ENCODE measurements at regions not wholly inside any gene's neighbourhood (a gene's known extent, or its start where the extent isn't known, plus 50 kb on each side); places are given as distances from the start of the nearest gene placed in this dataset.

DNA sequence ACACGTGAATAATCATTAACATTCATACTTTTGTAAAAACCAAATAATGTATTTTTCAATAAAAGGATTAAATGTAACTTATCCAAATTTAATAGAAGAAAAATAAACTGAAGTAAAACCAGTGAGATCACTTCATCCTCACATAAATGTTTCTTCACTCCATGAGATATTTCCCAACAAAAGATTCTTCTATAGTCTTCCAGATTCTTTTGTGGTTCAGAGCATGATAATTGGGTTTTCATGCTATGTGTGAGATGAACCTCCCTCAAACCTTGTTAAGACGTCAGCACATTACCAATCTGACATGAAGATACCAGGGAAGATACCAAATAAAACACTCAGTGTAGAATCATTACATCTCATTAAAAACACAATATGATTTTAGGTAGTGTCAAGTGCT lies 62.9 kb upstream of the OXGR1 start:
- Histone ChIP-seq H3K36me3 (ENCODE audit: control insufficient read depth, insufficient read depth, low read length) (no peaks in the 10 kb centered on the region), H3K27me3 (ENCODE audit: control insufficient read depth, insufficient read depth, low read length) (no peaks in the 10 kb centered on the region), H3K4me3 (ENCODE audit: low read depth, low read length) (no peak overlapping the region)
- TF ChIP-seq, protein P1, sequence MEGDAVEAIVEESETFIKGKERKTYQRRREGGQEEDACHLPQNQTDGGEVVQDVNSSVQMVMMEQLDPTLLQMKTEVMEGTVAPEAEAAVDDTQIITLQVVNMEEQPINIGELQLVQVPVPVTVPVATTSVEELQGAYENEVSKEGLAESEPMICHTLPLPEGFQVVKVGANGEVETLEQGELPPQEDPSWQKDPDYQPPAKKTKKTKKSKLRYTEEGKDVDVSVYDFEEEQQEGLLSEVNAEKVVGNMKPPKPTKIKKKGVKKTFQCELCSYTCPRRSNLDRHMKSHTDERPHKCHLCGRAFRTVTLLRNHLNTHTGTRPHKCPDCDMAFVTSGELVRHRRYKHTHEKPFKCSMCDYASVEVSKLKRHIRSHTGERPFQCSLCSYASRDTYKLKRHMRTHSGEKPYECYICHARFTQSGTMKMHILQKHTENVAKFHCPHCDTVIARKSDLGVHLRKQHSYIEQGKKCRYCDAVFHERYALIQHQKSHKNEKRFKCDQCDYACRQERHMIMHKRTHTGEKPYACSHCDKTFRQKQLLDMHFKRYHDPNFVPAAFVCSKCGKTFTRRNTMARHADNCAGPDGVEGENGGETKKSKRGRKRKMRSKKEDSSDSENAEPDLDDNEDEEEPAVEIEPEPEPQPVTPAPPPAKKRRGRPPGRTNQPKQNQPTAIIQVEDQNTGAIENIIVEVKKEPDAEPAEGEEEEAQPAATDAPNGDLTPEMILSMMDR (IDR thresholded peaks at IDR 0.05; ENCODE audit: insufficient read depth, low read length, poor library complexity, severe bottlenecking), result no peak
- DNase-seq (ENCODE audit: low read depth), result no peak

DNA sequence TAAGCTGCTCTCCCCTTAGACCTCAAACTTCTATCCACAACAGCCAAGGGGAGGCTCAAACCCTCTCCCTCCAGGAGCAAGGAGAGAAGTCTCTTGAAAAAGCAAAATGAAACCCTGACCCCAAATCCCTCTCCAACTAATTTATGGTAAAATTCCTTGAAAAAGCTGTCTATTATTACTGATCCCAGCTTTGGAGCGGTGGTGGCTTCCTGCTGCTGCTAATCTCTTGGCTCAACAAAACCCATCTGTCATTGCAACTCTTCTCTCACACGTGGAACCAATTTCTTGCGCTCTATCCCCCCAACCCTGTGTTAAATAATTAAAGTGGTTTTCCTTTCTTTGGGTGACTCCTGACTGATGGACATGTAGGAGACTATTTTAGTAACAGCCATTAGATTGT lies 64.1 kb upstream of the OXGR1 start:
- DNase-seq (ENCODE audit: low read depth), result no peak
- Histone ChIP-seq H3K27me3 (ENCODE audit: control insufficient read depth, insufficient read depth, low read length) (no peaks in the 10 kb centered on the region), H3K36me3 (ENCODE audit: control insufficient read depth, insufficient read depth, low read length) (no peaks in the 10 kb centered on the region), H3K4me3 (ENCODE audit: low read depth, low read length) (no peak overlapping the region)
- TF ChIP-seq, protein P1 (IDR thresholded peaks at IDR 0.05; ENCODE audit: insufficient read depth, low read length, poor library complexity, severe bottlenecking), result no peak

DNA sequence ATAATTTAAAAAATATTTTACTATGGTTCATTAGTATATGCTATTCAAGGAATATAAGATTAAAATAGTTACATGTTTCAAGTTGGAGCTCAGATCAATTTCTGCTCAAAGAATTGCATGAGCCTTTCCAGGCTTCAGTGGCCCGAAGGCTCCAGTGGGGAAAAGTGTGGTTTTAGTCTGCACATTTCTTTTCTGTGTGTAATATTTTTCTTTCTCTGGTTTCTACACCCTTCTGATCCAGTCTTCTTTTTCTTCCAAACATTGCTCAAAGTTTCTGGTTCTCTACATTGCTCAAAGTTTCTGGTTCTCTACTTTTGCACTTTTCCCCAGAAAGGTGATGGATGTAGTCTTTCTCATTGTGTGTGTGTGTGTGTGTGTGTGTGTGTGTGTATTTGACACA lies 64.7 kb upstream of the OXGR1 start:
- DNase-seq (ENCODE audit: low read depth), result no peak
- TF ChIP-seq, protein P1 (IDR thresholded peaks at IDR 0.05; ENCODE audit: insufficient read depth, low read length, poor library complexity, severe bottlenecking), result no peak
- H3K36me3 ChIP-seq (ENCODE audit: control insufficient read depth, insufficient read depth, low read length), result no peaks in the 10 kb centered on the region
- H3K27me3 ChIP-seq (ENCODE audit: control insufficient read depth, insufficient read depth, low read length), result no peaks in the 10 kb centered on the region
- no peak overlapping the region for H3K4me3 ChIP-seq (ENCODE audit: low read depth, low read length)

DNA sequence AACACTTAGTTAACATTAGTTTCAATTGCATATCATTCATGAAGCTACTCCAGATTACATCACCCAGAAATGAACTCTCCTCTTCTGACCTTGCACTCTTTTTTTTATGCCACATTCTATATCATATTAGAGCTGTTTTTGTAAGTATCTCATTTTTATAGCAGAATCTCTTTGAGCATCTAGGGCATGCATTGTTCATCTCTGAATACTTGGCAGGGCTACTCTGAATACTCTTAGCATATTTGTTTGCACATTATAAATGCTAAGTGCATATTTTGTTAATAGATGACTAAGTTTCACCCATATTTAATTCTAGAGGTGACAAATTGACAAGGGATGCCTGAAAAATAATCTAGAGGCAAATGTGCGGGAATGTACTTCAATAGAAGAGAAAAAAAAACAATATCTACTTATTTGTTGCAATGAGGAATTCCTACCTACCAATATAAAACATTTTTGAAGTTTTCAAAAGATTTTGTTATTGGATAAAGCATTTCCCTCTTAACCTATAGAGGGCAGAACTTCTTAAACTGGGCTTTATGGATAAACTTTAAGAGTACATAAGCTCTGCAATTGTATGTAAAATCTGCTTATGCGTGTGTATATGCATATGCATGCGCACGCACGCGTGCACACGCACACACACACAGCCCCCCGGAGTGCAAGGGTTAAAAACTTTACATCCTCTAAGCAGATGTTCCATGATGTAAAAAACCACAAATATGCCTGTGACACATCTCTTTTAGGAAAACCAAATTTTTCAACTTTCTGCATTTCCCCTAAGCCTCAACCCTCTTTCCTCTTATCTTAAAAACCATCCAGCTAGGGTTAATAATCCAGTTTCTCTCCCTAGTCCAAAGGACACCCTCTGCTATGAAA lies 73.0 kb upstream of the OXGR1 start:
- Histone ChIP-seq H3K36me3 (ENCODE audit: control insufficient read depth, insufficient read depth, low read length) (no peaks in the 10 kb centered on the region), H3K27me3 (ENCODE audit: control insufficient read depth, insufficient read depth, low read length) (no peaks in the 10 kb centered on the region)

DNA sequence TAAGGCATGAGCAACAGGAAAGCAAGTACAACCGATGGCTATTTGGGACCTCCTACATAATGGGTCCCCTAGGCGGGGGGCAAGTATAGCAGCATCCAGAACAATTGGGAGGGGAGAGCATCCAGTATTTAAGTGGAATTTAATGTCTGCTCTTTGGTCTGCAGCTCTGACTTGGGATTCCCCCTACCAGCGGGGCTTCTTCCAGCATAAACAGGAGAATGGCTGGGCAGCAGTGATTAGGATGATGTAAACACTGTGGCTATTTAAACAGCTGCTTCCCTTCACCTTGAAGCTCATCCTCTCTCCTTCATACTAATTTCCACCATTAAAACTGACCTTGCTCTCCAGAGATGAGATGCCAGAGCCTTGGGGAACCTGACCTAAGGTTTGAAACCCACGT lies 73.9 kb upstream of the OXGR1 start:
- TF ChIP-seq, protein P1 (IDR thresholded peaks at IDR 0.05; ENCODE audit: insufficient read depth, low read length, poor library complexity, severe bottlenecking), result no peak
- Histone ChIP-seq H3K27me3 (ENCODE audit: control insufficient read depth, insufficient read depth, low read length) (no peaks in the 10 kb centered on the region), H3K4me3 (ENCODE audit: low read depth, low read length) (no peak overlapping the region), H3K36me3 (ENCODE audit: control insufficient read depth, insufficient read depth, low read length) (no peaks in the 10 kb centered on the region)
- no peak for DNase-seq (ENCODE audit: low read depth)

More for the DNA sequence above, 73.0 kb upstream of the OXGR1 start:
- no peak for DNase-seq (ENCODE audit: low read depth)
- H3K4me3 ChIP-seq (ENCODE audit: low read depth, low read length), result no peak overlapping the region
- TF ChIP-seq, protein P1 (IDR thresholded peaks at IDR 0.05; ENCODE audit: insufficient read depth, low read length, poor library complexity, severe bottlenecking), result peak; percentile 2
